SKM-1 (cell line): ENCODE measurements at regions not wholly inside any gene's neighbourhood (a gene's known extent, or its start where the extent isn't known, plus 50 kb on each side); places are given as distances from the start of the nearest gene placed in this dataset.

Source experiments
- DNase-seq: peaks from one replicate; lab custom pipeline; 2025; ENCODE audit not compliant: unreplicated experiment; lab: John Stamatoyannopoulos, UW

GRCh38 chr10:111968647-111969046, 214.9 kb downstream of the GPAM start:
- DNase-seq = no peak

GRCh38 chr10:111970111-111970510, 213.5 kb downstream of the GPAM start:
- DNase-seq = no peak

- DNase-seq = no peak
These were observed 211.5 kb downstream of the GPAM start for GRCh38 chr10:111972109-111972508.

- DNase-seq = no peak
These were observed 210.3 kb downstream of the GPAM start for GRCh38 chr10:111973306-111973705.

- DNase-seq = no peak
These were observed 209.7 kb downstream of the GPAM start for GRCh38 chr10:111973826-111974225.

- DNase-seq = no peak
These were observed 209.2 kb downstream of the GPAM start for GRCh38 chr10:111974325-111974724.

GRCh38 chr10:111976557-111976956, 207.0 kb downstream of the GPAM start:
- DNase-seq = no peak

- DNase-seq = no peak
These were observed 199.5 kb downstream of the GPAM start for GRCh38 chr10:111984057-111984456.

GRCh38 chr10:111986079-111986478, 197.5 kb downstream of the GPAM start:
- DNase-seq = no peak

- DNase-seq = no peak
These were observed 194.9 kb downstream of the GPAM start for GRCh38 chr10:111988646-111989045.

GRCh38 chr10:111989136-111989911, 194.2 kb downstream of the GPAM start:
- DNase-seq = no peak

- DNase-seq = no peak
These were observed 192.8 kb downstream of the GPAM start for GRCh38 chr10:111990734-111991133.

GRCh38 chr10:111993321-111993720, 190.2 kb downstream of the GPAM start:
- no peak for DNase-seq

- no peak for DNase-seq
These were observed 189.6 kb downstream of the GPAM start for GRCh38 chr10:111993872-111994426.

- DNase-seq = no peak
These were observed 187.5 kb downstream of the GPAM start for GRCh38 chr10:111996103-111996502.

GRCh38 chr10:111998728-111999127, 184.8 kb downstream of the GPAM start:
- DNase-seq = no peak

- no peak for DNase-seq
These were observed 184.2 kb downstream of the GPAM start for GRCh38 chr10:111999205-111999914.

- no peak for DNase-seq
These were observed 183.7 kb downstream of the GPAM start for GRCh38 chr10:111999915-112000302.

GRCh38 chr10:112000466-112000865, 183.1 kb downstream of the GPAM start:
- no peak for DNase-seq

GRCh38 chr10:112002206-112002605, 181.4 kb downstream of the GPAM start:
- no peak for DNase-seq

- no peak for DNase-seq
These were observed 179.5 kb downstream of the GPAM start for GRCh38 chr10:112004075-112004474.

- DNase-seq = no peak
These were observed 178.5 kb downstream of the GPAM start for GRCh38 chr10:112005044-112005443.
